ENCODE measurements at regions not wholly inside any gene's neighbourhood (a gene's known extent, or its start where the extent isn't known, plus 50 kb on each side); places are given as distances from the start of the nearest gene placed in this dataset.

- H3K4me3 Mint-ChIP-seq (ENCODE audit: unreplicated experiment): no peak overlapping the region
- H3K9me3 Mint-ChIP-seq (ENCODE audit: unreplicated experiment): peaks cover 5% of the 10 kb centered on the region
- H3K36me3 Mint-ChIP-seq (ENCODE audit: unreplicated experiment): no peaks in the 10 kb centered on the region
- H3K27me3 Mint-ChIP-seq (ENCODE audit: unreplicated experiment): peaks cover 2% of the 10 kb centered on the region
- H3K27ac Mint-ChIP-seq (ENCODE audit: unreplicated experiment): no peak overlapping the region
- no peak for TF ChIP-seq CTCF (IDR thresholded peaks at IDR 0.05; ENCODE audit: partially characterized antibody, unreplicated experiment)
- no peaks in the 10 kb centered on the region for H3K4me1 Mint-ChIP-seq (ENCODE audit: low read depth, unreplicated experiment)
- DNase-seq: no peak
These were observed 945.6 kb downstream of the MCTP2 start for GRCh38 chr15:95176794-95177577.

GRCh38 chr15:95180530-95180929, 949.2 kb downstream of the MCTP2 start:
- no peaks in the 10 kb centered on the region for H3K36me3 Mint-ChIP-seq (ENCODE audit: unreplicated experiment)
- no peak overlapping the region for H3K27ac Mint-ChIP-seq (ENCODE audit: unreplicated experiment)
- H3K9me3 Mint-ChIP-seq (ENCODE audit: unreplicated experiment): peaks cover 5% of the 10 kb centered on the region
- no peak for TF ChIP-seq CTCF (IDR thresholded peaks at IDR 0.05; ENCODE audit: partially characterized antibody, unreplicated experiment)
- H3K4me1 Mint-ChIP-seq (ENCODE audit: low read depth, unreplicated experiment): no peaks in the 10 kb centered on the region
- no peaks in the 10 kb centered on the region for H3K27me3 Mint-ChIP-seq (ENCODE audit: unreplicated experiment)
- no peak overlapping the region for H3K4me3 Mint-ChIP-seq (ENCODE audit: unreplicated experiment)
- no peak for DNase-seq

- no peak for TF ChIP-seq CTCF (IDR thresholded peaks at IDR 0.05; ENCODE audit: partially characterized antibody, unreplicated experiment)
- no peak for DNase-seq
- no peaks in the 10 kb centered on the region for H3K36me3 Mint-ChIP-seq (ENCODE audit: unreplicated experiment)
- no peak overlapping the region for H3K4me3 Mint-ChIP-seq (ENCODE audit: unreplicated experiment)
- H3K4me1 Mint-ChIP-seq (ENCODE audit: low read depth, unreplicated experiment): no peaks in the 10 kb centered on the region
- peaks cover 5% of the 10 kb centered on the region for H3K9me3 Mint-ChIP-seq (ENCODE audit: unreplicated experiment)
- no peak overlapping the region for H3K27ac Mint-ChIP-seq (ENCODE audit: unreplicated experiment)
- no peaks in the 10 kb centered on the region for H3K27me3 Mint-ChIP-seq (ENCODE audit: unreplicated experiment)
These were observed 950.7 kb downstream of the MCTP2 start for GRCh38 chr15:95182091-95182490.

GRCh38 chr15:95192923-95193322, 961.6 kb downstream of the MCTP2 start:
- H3K27ac Mint-ChIP-seq (ENCODE audit: unreplicated experiment): no peak overlapping the region
- no peak for TF ChIP-seq CTCF (IDR thresholded peaks at IDR 0.05; ENCODE audit: partially characterized antibody, unreplicated experiment)
- peaks cover 1% of the 10 kb centered on the region for H3K9me3 Mint-ChIP-seq (ENCODE audit: unreplicated experiment)
- DNase-seq: no peak
- no peaks in the 10 kb centered on the region for H3K36me3 Mint-ChIP-seq (ENCODE audit: unreplicated experiment)
- H3K4me1 Mint-ChIP-seq (ENCODE audit: low read depth, unreplicated experiment): no peaks in the 10 kb centered on the region
- H3K4me3 Mint-ChIP-seq (ENCODE audit: unreplicated experiment): no peak overlapping the region
- H3K27me3 Mint-ChIP-seq (ENCODE audit: unreplicated experiment): no peaks in the 10 kb centered on the region

GRCh38 chr15:95194746-95195145, 963.4 kb downstream of the MCTP2 start:
- no peak overlapping the region for H3K27ac Mint-ChIP-seq (ENCODE audit: unreplicated experiment)
- DNase-seq: no peak
- TF ChIP-seq CTCF (IDR thresholded peaks at IDR 0.05; ENCODE audit: partially characterized antibody, unreplicated experiment): no peak
- H3K4me1 Mint-ChIP-seq (ENCODE audit: low read depth, unreplicated experiment): no peaks in the 10 kb centered on the region
- H3K27me3 Mint-ChIP-seq (ENCODE audit: unreplicated experiment): no peaks in the 10 kb centered on the region
- no peak overlapping the region for H3K4me3 Mint-ChIP-seq (ENCODE audit: unreplicated experiment)
- no peaks in the 10 kb centered on the region for H3K9me3 Mint-ChIP-seq (ENCODE audit: unreplicated experiment)
- H3K36me3 Mint-ChIP-seq (ENCODE audit: unreplicated experiment): no peaks in the 10 kb centered on the region

All from glutamatergic neuron (in vitro differentiated cells).